ENCODE measurements at regions not wholly inside any gene's neighbourhood (a gene's known extent, or its start where the extent isn't known, plus 50 kb on each side); places are given as distances from the start of the nearest gene placed in this dataset.

DNA sequence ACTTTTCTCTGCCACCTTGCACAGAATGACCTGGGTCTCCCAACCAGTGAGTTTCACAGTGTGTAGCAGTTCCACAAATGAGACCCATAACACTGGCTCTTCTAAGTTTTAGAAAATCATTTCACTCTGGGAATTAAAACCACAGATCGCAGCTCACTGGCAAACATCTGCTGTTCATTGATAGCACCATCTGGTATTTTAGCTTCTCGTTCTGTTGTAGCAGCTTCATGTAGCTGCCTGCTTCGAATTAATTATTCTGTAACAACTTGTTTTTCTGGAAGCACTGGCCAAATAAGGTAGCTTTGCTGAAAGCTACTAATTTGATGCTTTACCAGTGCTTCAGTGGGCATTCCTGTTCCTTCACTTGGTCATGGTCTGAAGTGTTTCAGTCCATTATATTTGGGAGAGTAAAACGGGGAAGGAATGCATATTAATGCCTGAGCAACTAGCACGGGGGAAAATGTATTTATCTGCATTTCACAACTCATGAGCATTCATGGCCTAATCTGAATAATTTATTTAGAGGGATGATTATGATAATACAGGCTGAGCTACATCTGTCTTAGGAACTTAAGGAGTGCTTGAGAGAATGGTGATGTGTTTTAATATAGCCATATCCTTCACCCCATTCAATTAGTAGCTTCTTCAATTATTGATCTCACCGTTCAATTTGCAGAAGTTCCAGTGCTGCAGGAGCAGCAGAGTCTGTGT lies 447.4 kb downstream of the XPNPEP1 start:
- ATAC-seq, result no peak

GRCh38 chr10:109474812-109475211 lies 448.5 kb downstream of the XPNPEP1 start:
- no peak for ATAC-seq

GRCh38 chr10:109474261-109474660 lies 449.1 kb downstream of the XPNPEP1 start:
- no peak for ATAC-seq

DNA sequence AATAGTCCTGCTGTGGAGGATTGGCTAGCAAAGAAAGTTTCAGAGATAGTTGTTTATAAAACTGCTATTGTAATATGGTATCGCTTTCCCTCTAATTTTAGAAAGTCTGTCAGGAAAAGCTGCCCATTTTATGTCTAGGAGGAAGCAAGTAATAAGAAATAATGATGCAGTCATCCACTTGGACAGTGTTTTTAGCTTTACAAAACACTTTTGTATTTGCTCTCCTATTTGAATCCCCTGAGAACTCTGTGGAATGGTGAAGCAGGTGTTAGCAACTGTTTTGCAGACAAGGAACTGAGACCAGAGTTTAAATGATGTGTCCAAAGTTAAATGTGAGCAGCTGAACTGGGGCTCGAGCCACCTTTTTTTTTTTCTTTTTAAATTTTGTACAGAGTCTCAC lies 455.8 kb downstream of the XPNPEP1 start:
- ATAC-seq, result no peak

DNA sequence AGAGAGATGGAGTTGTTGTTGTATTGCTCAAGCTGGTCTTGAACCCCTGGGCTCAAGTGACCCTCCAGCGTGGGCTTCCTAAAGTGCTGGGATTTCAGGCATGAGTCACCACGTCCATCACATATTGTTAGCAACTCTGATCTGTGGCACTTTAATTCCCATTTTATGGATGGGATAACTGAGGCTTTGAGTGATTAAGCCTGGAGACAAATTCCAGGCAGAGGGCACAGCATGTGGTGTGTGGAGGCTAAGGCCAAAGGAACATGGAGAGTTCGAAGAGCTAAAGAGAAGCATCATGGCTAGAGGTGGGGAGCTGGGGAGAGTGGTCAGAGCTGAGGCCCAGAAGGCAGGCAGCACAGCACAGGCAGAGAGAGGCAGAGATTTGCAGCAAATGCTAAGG lies 458.4 kb downstream of the XPNPEP1 start:
- ATAC-seq, result no peak

- ATAC-seq, result no peak
Observed at GRCh38 chr10:109457302-109457638, 466.0 kb downstream of the XPNPEP1 start.

- ATAC-seq, result no peak
Observed at GRCh38 chr10:109456566-109457301, 466.6 kb downstream of the XPNPEP1 start.

GRCh38 chr10:109454691-109455090 lies 468.6 kb downstream of the XPNPEP1 start:
- ATAC-seq, result no peak

- ATAC-seq, result no peak
Observed at GRCh38 chr10:109451879-109452278, 471.4 kb downstream of the XPNPEP1 start.

DNA sequence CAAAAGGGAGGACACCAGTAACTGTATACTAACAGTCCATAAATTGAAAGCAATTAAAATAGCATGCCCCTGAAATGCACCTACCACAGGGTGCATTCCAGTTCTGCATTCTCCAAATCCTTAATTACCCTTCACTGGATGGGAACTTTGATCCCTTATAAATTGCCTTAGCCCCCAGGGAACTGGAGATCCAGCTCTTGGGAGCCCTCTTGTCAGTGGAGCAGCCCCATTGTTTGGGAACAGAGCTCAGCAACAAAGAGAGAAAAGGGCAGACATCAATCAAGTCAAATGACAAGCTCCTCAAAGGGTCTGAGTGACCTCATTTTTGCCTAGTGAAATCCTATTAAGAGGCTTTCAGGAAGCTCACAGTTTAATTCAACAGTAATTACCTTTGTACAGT lies 472.6 kb downstream of the XPNPEP1 start:
- no peak for ATAC-seq

- no peak for ATAC-seq
Observed at GRCh38 chr10:109433434-109433833, 489.9 kb downstream of the XPNPEP1 start.

DNA sequence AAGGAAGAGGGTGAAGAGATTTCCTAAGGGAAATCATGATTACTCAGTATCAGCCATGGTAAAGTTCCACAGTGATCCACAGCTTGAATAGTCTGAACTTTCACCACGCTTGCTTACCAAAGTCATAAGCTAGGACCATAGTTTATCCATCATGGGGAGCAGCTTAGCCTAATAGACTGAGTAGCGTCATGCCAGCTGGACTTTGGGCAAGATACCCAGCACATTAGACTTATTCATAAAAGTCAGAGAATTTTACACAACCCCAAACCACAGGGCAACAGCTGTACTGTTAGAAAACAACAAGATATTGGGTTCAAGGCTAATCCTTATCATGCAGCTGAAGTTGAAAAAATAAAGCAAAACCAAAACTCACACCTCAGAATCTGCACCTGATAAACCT lies 491.0 kb downstream of the XPNPEP1 start:
- ATAC-seq, result no peak

DNA sequence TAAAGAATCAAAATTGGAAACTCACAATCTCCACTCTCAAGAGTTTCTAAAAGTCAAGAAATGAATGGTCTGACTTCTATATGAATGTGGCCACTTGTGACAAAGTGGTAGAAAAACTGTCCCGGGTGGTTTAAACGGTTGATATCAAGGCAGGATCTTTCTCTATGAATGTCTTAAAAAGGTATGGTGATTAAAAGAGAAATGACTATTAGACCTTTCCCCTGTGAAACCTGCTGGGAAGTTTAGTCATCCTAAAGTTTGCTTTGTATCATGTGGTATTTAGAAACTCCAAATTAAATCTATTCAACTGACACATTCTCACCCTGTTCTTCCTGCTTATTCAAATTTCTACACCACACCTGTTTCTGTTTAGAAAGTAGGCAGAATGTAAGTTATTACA lies 492.5 kb downstream of the XPNPEP1 start:
- ATAC-seq, result no peak

GRCh38 chr10:109430043-109430760 lies 493.1 kb downstream of the XPNPEP1 start:
- ATAC-seq, result no peak

- ATAC-seq, result no peak
Observed at GRCh38 chr10:109428775-109429491, 494.4 kb downstream of the XPNPEP1 start.

DNA sequence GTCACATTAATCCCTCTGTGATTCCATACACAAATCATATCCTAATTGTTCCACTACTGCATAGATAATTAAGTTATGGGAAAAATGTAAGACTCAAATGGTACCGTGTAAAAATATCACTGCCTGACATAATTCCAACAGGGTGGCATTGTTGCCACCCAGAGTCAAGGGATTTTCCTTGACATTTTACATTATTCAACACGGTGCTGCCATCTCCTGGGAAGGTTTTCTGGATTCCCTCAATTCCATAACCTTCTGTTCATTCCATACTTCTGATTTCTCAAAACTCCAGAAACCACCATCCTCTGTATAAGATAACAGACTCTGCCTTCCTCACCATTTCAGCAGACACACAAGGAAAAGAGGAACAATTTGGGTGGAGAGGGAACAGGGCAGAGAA lies 495.9 kb downstream of the XPNPEP1 start:
- ATAC-seq, result no peak

DNA sequence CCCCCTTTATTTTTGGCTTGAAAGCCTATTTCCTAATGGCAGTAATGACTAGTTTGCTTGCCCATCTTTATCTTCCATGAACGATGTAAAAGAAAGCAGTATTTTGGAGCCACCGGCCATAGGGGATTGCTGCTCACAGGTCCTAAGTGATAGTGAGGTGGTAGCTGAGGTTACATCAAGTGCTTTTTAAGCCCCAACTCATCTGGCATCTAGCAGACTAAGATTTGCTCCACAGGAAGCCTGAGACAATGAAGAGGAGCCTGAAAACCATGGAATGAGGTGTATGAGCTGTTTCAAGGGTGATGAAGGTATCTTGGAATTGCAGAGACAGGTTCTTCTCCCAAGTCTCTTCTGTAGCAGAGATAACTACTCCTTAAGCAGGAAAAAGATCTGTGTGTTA lies 496.3 kb downstream of the XPNPEP1 start:
- ATAC-seq, result no peak

DNA sequence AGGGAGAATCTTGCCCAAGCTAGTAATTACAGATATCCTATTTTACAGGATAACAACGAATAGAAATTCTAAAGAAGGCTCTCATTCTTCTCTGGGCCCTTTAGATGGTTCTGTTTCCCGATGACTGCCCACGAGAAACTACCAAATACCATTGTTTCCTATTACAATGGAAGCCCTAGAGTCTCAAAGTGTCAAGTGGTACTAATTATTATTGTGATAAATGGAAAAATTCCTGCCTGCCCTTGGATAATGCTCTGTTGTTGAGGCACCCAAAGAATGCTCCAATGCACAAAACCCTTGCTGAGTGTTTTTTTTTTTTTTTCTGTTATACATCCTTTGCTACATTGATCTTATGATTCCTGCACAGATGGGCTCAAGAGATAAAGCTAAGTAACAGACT lies 504.5 kb downstream of the XPNPEP1 start:
- no peak for ATAC-seq

GRCh38 chr10:109417803-109418202 lies 505.5 kb downstream of the XPNPEP1 start:
- no peak for ATAC-seq

DNA sequence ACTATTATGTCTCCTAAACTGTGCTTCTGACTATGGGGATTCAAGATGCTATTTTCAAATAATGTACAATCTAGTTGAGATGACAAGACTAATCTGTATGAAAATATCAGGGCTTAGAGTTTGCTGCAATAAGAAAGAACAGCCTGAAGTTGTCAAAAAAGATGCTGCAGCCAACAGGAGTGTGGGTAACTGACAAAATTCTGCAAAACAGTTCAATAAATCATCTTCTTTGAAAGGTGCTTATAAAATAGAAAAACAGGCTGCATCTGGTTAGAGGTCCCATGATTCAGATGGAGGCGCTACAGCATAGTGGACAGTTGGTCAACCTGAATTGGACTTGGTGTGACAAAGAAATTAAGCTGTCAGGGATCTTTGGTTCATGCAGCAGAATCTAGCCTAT lies 511.0 kb downstream of the XPNPEP1 start:
- no peak for ATAC-seq

DNA sequence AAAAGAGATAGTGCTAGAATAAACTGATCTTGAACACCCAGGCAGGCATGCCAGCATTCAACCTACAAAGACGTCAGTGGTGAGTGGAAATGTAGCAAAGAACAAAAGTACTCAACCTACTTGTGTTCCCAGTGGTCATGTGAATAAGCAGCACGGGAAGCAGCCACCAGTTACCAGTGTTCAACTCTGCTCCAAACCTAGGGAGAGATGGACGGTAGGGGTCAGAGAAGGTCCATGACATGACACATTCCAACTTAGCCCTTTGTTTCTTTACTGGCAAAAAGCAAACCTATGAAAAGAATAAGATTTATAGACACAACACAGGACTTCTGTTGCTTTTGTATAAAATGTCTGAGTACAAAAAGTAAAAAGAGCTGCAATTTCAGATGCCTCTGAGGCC lies 511.4 kb downstream of the XPNPEP1 start:
- no peak for ATAC-seq

DNA sequence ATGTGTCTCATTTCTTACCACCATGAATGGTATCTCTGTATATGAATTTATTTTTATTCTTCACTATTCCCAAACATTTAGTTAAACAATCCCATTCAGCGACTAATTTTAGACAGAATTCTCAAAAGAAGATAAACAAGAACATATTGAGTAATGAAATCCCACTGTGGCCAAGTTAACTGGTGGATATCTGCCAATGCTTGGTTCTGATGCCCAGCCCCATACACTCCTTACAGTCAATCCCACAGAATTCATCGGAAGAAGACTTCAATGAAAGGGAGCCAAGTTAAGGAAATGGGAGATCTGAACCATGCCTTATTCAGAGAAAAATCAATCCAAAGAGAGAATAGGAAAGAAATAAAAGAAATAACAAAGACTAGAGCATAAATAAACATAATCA lies 518.0 kb downstream of the XPNPEP1 start:
- ATAC-seq, result no peak

DNA sequence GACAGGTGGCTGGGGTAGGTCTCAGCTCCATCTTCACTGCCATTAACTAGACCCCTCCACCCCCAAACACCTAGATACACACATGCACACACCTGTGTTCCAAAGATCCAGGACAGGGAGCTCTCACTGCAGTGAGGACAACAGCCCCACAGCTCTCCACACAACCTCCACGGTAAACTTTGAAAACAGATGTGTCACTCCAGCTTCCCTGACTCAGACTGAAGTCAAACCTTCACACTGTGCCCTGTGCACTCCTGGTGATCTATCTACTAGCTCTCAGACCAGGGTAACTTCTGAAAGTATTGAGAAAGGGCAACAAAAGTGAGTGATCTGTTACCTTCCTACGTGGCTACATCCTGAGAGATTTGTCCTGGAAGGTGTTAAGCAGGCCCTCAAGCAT lies 519.8 kb downstream of the XPNPEP1 start:
- no peak for ATAC-seq
